H1 (cell line): ENCODE measurements at regions not wholly inside any gene's neighbourhood (a gene's known extent, or its start where the extent isn't known, plus 50 kb on each side); places are given as distances from the start of the nearest gene placed in this dataset.

Source experiments
- CTCF ChIA-PET: fragments of 300-600 bp; sonication (Branson Sonifier 250); formaldehyde crosslinking; loops from one replicate; lab custom pipeline; 2021; ENCODE audit not compliant: partially characterized antibody; lab: Charles Lee
- POLR2A ChIA-PET: fragments of 300-600 bp; sonication (Branson Sonifier 250); formaldehyde crosslinking; loops from one replicate; lab custom pipeline; 2021; ENCODE audit warnings: inconsistent platforms; ENCODE audit not compliant: partially characterized antibody; lab: Charles Lee
- DNase-seq, 2 experiments: peaks; one replicate each; pipeline versions ENCODE4 v3.0.0 to v3.0.0-alpha.2; 2010 to 2022; ENCODE audit warnings: low spot score in 2 of 2, low read depth in 1 of 2, mixed read lengths in 1 of 2
- FAIRE-seq: peaks from 2 replicates; lab custom pipeline; 2011; peaks lifted over from hg19 to GRCh38; lab: Jason Lieb, UNC
- H2AFZ ChIP-seq: 2 replicates; pipeline ENCODE4 v1.8.1; 2012; ENCODE audit warnings: low read length, inconsistent platforms
- H2AK5ac ChIP-seq: 2 replicates; pipeline ENCODE4 v1.6.1; 2013; ENCODE audit warnings: low read depth, low read length
- H2BK120ac ChIP-seq: replicated peaks from 2 replicates; pipeline ENCODE3; 2013; ENCODE audit warnings: low read depth, low read length, inconsistent platforms
- H2BK12ac ChIP-seq: 2 replicates; pipeline ENCODE4 v1.6.1; 2013; ENCODE audit warnings: low read depth, low read length
- H2BK15ac ChIP-seq: 2 replicates; pipeline ENCODE4 v1.6.1; 2013; ENCODE audit warnings: low read length
- H2BK20ac ChIP-seq: 2 replicates; pipeline ENCODE4 v1.6.1; 2013; ENCODE audit warnings: low read length
- H2BK5ac ChIP-seq: 2 replicates; pipeline ENCODE4 v1.6.1; 2013; ENCODE audit warnings: low read depth, low read length
- H3K14ac ChIP-seq: 2 replicates; pipeline ENCODE4 v1.6.1; 2013; ENCODE audit warnings: inconsistent platforms; ENCODE audit not compliant: insufficient read length
- H3K18ac ChIP-seq: 2 replicates; pipeline ENCODE4 v1.6.1; 2013; ENCODE audit warnings: low read length; ENCODE audit errors: extremely low read depth
- H3K23ac ChIP-seq: 2 replicates; pipeline ENCODE4 v1.6.1; 2013; ENCODE audit warnings: inconsistent platforms; ENCODE audit not compliant: insufficient read length
- H3K23me2 ChIP-seq: 2 replicates; pipeline ENCODE4 v1.6.1; 2013; ENCODE audit warnings: low read depth, low read length
- H3K27ac ChIP-seq: 2 replicates; pipeline ENCODE4 v1.6.1; 2011; ENCODE audit warnings: low read depth, low read length, inconsistent platforms
- H3K27me3 ChIP-seq, 4 experiments: replicated peaks in 1 of 4; 1 replicate in 1 of 4; 2 replicates in 3 of 4; pipeline versions ENCODE4 v1.6.1 to v1.8.1; 2011 to 2013; ENCODE audit warnings: low read length in 3 of 4, mild to moderate bottlenecking in 3 of 4, inconsistent platforms in 2 of 4, mixed read lengths in 2 of 4, moderate library complexity in 1 of 4; ENCODE audit not compliant: control insufficient read depth in 3 of 4, insufficient read depth in 3 of 4; ENCODE audit errors: extremely low read depth in 1 of 4
- H3K36me3 ChIP-seq, 4 experiments: 2 replicates each; pipeline versions ENCODE4 v1.6.1 to v1.8.1; 2011 to 2013; ENCODE audit warnings: mild to moderate bottlenecking in 4 of 4, low read length in 3 of 4, moderate library complexity in 2 of 4, control low read depth in 1 of 4, inconsistent platforms in 1 of 4; ENCODE audit not compliant: insufficient read depth in 4 of 4, control insufficient read depth in 2 of 4
- H3K4ac ChIP-seq: replicated peaks from 2 replicates; pipeline ENCODE3; 2013; ENCODE audit warnings: low read length, low read depth, mixed read lengths, inconsistent platforms; ENCODE audit not compliant: insufficient read length
- H3K4me1 ChIP-seq, 4 experiments: replicated peaks in 1 of 4; 1 replicate in 1 of 4; 2 replicates in 3 of 4; pipeline versions ENCODE4 v1.6.1 to v1.8.1; 2011 to 2013; ENCODE audit warnings: low read length in 3 of 4, inconsistent platforms in 2 of 4, mixed read lengths in 1 of 4; ENCODE audit not compliant: insufficient read depth in 4 of 4, control insufficient read depth in 3 of 4
- H3K4me2 ChIP-seq, 2 experiments: 2 replicates each; pipeline versions ENCODE4 v1.6.1 to v1.8.1; 2011 to 2013; ENCODE audit warnings: low read depth in 2 of 2, low read length in 2 of 2, control low read depth in 1 of 2, inconsistent platforms in 1 of 2, mild to moderate bottlenecking in 1 of 2; ENCODE audit not compliant: insufficient read depth in 1 of 2
- H3K4me3 ChIP-seq, 4 experiments: fragments of 200-600, 300-600 bp in 1 of 4; sonication (generic), shearing (Covaris generic), sonication (Bioruptor Twin) in 1 of 4; 2 replicates each; pipeline versions ENCODE4 v1.5.1 to v1.8.1; 2011 to 2016; ENCODE audit warnings: low read length in 4 of 4, low read depth in 3 of 4, control low read depth in 2 of 4, inconsistent platforms in 2 of 4, mild to moderate bottlenecking in 2 of 4, mixed read lengths in 1 of 4, moderate library complexity in 1 of 4; ENCODE audit not compliant: insufficient read depth in 2 of 4; ENCODE audit errors: extremely low read depth in 1 of 4
- H3K56ac ChIP-seq: replicated peaks from 2 replicates; pipeline ENCODE3; 2013; ENCODE audit warnings: low read depth, mild to moderate bottlenecking, mixed read lengths, low read length, inconsistent platforms; ENCODE audit not compliant: insufficient read length
- H3K79me1 ChIP-seq: 2 replicates; pipeline ENCODE4 v1.6.1; 2013; ENCODE audit warnings: low read depth, low read length, control low read depth
- H3K79me2 ChIP-seq, 2 experiments: 2 replicates each; pipeline versions ENCODE4 v1.6.1 to v1.8.1; 2012 to 2013; ENCODE audit warnings: low read length in 2 of 2, mild to moderate bottlenecking in 2 of 2, inconsistent platforms in 1 of 2; ENCODE audit not compliant: insufficient read depth in 2 of 2, control insufficient read depth in 1 of 2
- H3K9ac ChIP-seq, 4 experiments: replicated peaks in 1 of 4; 1 replicate in 1 of 4; 2 replicates in 3 of 4; pipeline versions ENCODE4 v1.6.1 to v1.8.1; 2011 to 2013; ENCODE audit warnings: low read depth in 3 of 4, low read length in 3 of 4, control low read depth in 2 of 4, mild to moderate bottlenecking in 2 of 4, moderate library complexity in 2 of 4, inconsistent platforms in 1 of 4; ENCODE audit errors: extremely low read depth in 1 of 4
- H3K9me3 ChIP-seq, 2 experiments: 2 replicates each; pipeline versions ENCODE4 v1.6.1 to v1.8.1; 2012 to 2013; ENCODE audit warnings: mild to moderate bottlenecking in 2 of 2, moderate library complexity in 2 of 2, control low read depth in 1 of 2, inconsistent platforms in 1 of 2, low read depth in 1 of 2, low read length in 1 of 2, mixed read lengths in 1 of 2; ENCODE audit not compliant: insufficient read depth in 2 of 2
- H4K20me1 ChIP-seq, 2 experiments: replicated peaks in 1 of 2; 2 replicates each; pipeline versions ENCODE3 to v1.8.1; 2011 to 2013; ENCODE audit warnings: inconsistent platforms in 2 of 2, low read length in 2 of 2, mild to moderate bottlenecking in 1 of 2; ENCODE audit not compliant: insufficient read depth in 2 of 2, control insufficient read depth in 1 of 2
- H4K5ac ChIP-seq: 2 replicates; pipeline ENCODE4 v1.6.1; 2013; ENCODE audit warnings: low read length, low read depth, mixed read lengths, inconsistent platforms; ENCODE audit not compliant: insufficient read length
- H4K8ac ChIP-seq: 2 replicates; pipeline ENCODE4 v1.8.0; 2013; ENCODE audit warnings: mild to moderate bottlenecking, moderate library complexity, low read length, inconsistent platforms; ENCODE audit not compliant: insufficient read depth; ENCODE audit errors: extremely low read depth
- H4K91ac ChIP-seq: replicated peaks from 2 replicates; pipeline ENCODE3; 2013; ENCODE audit warnings: low read length, mixed read lengths, inconsistent platforms; ENCODE audit not compliant: insufficient read length
- CBX8 ChIP-seq: fragments of 300-800, 300-1000 bp; sonication (generic); IDR thresholded peaks from 2 replicates; pipeline ENCODE4 v1.7.1; 2016; ENCODE audit warnings: low read depth, low read length, borderline replicate concordance
- RXRA ChIP-seq: IDR thresholded peaks from 2 replicates; pipeline ENCODE4 v1.6.1; 2011; ENCODE audit warnings: low read depth, mild to moderate bottlenecking, low read length, moderate library complexity; ENCODE audit not compliant: insufficient read depth
- WGBS, 2 experiments: shearing (Covaris generic) in 1 of 2; methylation state at CpG; one replicate each; pipeline versions ENCODE4 v1.1.6 to v1.1.7; 2013 to 2015; ENCODE audit warnings: low lambda C conversion rate in 2 of 2, mixed read lengths in 2 of 2, inconsistent platforms in 1 of 2, low coverage in 1 of 2, missing lambda C conversion rate in 1 of 2; ENCODE audit not compliant: insufficient replicate concordance in 2 of 2, insufficient coverage in 1 of 2, insufficient read length in 1 of 2; ENCODE audit errors: extremely low coverage in 1 of 2, missing lambda C conversion rate in 1 of 2; 5-methylcytosine and 5-hydroxymethylcytosine counted together

- WGBS, 2 experiments, result 86% methylated on average over 9 of the region's 9 CpGs; no CpG with 5 or more reads in 1 of the 2 experiments
- DNase-seq, result no peak
- no peak overlapping the region for H2BK12ac ChIP-seq
- no peak overlapping the region for H4K8ac ChIP-seq
- H2BK20ac ChIP-seq, result no peak overlapping the region
- CTCF ChIA-PET, result interaction anchor here (0.7 kb wide), 1 partner anchor 10 kb away, joined by 3 read pairs; no protein-coding TSS in a partner anchor
- no peak overlapping the region for H2BK15ac ChIP-seq
- no peak overlapping the region for H4K5ac ChIP-seq
- no peaks in the 10 kb centered on the region for H3K79me1 ChIP-seq
- TF ChIP-seq RXRA, result no peak
- no peak for TF ChIP-seq CBX8
- no peak overlapping the region for H3K9ac ChIP-seq
- no peaks in the 10 kb centered on the region for H3K79me2 ChIP-seq
- no peak overlapping the region for H3K18ac ChIP-seq
- H3K56ac ChIP-seq, result no peak overlapping the region
- peaks cover 0 to 1% (median 0%) of the 10 kb centered on the region in 4 experiments; a peak in 1 of 7 replicates for H3K27me3 ChIP-seq
- H2AFZ ChIP-seq, result no peak overlapping the region
- H2BK120ac ChIP-seq, result no peak overlapping the region
- no peak overlapping the region for H3K27ac ChIP-seq
- POLR2A ChIA-PET, result no interaction called here
- no peak overlapping the region for H3K4ac ChIP-seq
- H4K20me1 ChIP-seq, result no peaks in the 10 kb centered on the region
- H3K36me3 ChIP-seq, result no peaks in the 10 kb centered on the region; a peak in 1 of 8 replicates
- peaks cover 0 to 18% (median 9%) of the 10 kb centered on the region in 4 experiments; a peak in 6 of 7 replicates for H3K4me1 ChIP-seq
- no peak overlapping the region for H3K4me3 ChIP-seq
- no peak overlapping the region for H3K4me2 ChIP-seq
- H2AK5ac ChIP-seq, result no peak overlapping the region
- peaks cover 4 to 5% of the 10 kb centered on the region in 2 experiments; a peak in 3 of 4 replicates for H3K9me3 ChIP-seq
- H4K91ac ChIP-seq, result no peak overlapping the region
- FAIRE-seq, result no peak
- no peak overlapping the region for H2BK5ac ChIP-seq
- H3K14ac ChIP-seq, result no peak overlapping the region
- H3K23ac ChIP-seq, result no peak overlapping the region
- H3K23me2 ChIP-seq, result no peaks in the 10 kb centered on the region; the same call in 1 of the 2 replicates
Measured at GRCh38 chr10:6755781-6756460, 175.8 kb upstream of the PRKCQ start.
